ENCODE measurements at regions not wholly inside any gene's neighbourhood (a gene's known extent, or its start where the extent isn't known, plus 50 kb on each side); places are given as distances from the start of the nearest gene placed in this dataset.

DNA sequence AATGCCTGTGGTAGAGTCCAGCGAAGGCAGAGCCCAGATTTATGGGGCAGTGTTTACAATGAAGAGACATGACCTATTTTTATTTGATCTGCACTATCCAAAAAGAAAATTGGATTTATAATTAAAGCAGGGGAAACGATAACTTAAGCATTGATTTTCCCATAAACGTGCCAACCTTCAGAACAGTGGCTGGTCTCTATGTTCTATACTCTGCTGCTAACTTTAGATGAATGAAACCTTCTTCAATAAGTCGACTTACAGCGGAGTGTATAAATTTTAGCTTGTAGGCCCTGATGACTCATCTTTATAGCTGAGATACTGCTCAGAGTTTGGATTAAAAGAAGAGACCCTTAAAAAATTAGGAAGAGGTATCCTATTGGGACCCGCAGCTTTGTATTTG lies 452.6 kb downstream of the TLR4 start (continued):
- TF ChIP-seq, protein P1, sequence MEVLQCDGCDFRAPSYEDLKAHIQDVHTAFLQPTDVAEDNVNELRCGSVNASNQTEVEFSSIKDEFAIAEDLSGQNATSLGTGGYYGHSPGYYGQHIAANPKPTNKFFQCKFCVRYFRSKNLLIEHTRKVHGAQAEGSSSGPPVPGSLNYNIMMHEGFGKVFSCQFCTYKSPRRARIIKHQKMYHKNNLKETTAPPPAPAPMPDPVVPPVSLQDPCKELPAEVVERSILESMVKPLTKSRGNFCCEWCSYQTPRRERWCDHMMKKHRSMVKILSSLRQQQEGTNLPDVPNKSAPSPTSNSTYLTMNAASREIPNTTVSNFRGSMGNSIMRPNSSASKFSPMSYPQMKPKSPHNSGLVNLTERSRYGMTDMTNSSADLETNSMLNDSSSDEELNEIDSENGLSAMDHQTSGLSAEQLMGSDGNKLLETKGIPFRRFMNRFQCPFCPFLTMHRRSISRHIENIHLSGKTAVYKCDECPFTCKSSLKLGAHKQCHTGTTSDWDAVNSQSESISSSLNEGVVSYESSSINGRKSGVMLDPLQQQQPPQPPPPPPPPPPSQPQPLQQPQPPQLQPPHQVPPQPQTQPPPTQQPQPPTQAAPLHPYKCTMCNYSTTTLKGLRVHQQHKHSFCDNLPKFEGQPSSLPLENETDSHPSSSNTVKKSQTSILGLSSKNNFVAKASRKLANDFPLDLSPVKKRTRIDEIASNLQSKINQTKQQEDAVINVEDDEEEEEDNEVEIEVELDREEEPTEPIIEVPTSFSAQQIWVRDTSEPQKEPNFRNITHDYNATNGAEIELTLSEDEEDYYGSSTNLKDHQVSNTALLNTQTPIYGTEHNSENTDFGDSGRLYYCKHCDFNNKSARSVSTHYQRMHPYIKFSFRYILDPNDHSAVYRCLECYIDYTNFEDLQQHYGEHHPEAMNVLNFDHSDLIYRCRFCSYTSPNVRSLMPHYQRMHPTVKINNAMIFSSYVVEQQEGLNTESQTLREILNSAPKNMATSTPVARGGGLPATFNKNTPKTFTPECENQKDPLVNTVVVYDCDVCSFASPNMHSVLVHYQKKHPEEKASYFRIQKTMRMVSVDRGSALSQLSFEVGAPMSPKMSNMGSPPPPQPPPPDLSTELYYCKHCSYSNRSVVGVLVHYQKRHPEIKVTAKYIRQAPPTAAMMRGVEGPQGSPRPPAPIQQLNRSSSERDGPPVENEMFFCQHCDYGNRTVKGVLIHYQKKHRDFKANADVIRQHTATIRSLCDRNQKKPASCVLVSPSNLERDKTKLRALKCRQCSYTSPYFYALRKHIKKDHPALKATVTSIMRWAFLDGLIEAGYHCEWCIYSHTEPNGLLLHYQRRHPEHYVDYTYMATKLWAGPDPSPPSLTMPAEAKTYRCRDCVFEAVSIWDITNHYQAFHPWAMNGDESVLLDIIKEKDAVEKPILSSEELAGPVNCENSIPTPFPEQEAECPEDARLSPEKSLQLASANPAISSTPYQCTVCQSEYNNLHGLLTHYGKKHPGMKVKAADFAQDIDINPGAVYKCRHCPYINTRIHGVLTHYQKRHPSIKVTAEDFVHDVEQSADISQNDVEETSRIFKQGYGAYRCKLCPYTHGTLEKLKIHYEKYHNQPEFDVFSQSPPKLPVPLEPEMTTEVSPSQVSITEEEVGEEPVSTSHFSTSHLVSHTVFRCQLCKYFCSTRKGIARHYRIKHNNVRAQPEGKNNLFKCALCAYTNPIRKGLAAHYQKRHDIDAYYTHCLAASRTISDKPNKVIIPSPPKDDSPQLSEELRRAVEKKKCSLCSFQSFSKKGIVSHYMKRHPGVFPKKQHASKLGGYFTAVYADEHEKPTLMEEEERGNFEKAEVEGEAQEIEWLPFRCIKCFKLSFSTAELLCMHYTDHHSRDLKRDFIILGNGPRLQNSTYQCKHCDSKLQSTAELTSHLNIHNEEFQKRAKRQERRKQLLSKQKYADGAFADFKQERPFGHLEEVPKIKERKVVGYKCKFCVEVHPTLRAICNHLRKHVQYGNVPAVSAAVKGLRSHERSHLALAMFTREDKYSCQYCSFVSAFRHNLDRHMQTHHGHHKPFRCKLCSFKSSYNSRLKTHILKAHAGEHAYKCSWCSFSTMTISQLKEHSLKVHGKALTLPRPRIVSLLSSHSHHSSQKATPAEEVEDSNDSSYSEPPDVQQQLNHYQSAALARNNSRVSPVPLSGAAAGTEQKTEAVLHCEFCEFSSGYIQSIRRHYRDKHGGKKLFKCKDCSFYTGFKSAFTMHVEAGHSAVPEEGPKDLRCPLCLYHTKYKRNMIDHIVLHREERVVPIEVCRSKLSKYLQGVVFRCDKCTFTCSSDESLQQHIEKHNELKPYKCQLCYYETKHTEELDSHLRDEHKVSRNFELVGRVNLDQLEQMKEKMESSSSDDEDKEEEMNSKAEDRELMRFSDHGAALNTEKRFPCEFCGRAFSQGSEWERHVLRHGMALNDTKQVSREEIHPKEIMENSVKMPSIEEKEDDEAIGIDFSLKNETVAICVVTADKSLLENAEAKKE (CRISPR knock-in tag; IDR thresholded peaks at IDR 0.05): no peak
- no peak for TF ChIP-seq STAT1 (IDR thresholded peaks at IDR 0.05; ENCODE audit: unreplicated experiment)

DNA sequence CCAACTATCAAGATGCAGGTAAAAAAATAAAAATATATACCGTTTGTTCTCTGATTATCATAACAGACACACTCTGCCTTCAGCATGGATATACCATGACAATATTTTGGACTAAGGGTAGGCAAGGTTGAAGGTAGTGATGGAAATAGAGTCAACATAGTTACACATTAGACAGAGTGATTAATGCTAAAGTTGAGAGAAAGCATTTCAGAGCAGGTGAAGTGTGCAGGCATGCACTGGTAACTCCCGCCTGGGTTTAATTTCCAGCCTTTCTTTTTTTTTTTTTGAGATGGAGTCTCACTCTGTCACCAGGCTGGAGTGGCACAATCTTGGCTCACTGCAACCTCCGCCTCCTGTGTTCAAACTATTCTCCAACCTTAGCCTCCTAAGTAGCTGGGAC lies 458.5 kb downstream of the TLR4 start:
- Mint-ChIP-seq H3K27me3 (ENCODE audit: insufficient read depth, low read depth, poor library complexity) (peaks cover 2% of the 10 kb centered on the region), H3K27ac (no peak overlapping the region), H3K36me3 (ENCODE audit: low read depth) (no peaks in the 10 kb centered on the region), H3K4me3 (no peak overlapping the region), H3K4me1 (no peaks in the 10 kb centered on the region), H3K9me3 (peaks cover 50% of the 10 kb centered on the region)
- TF ChIP-seq JUNB (IDR thresholded peaks at IDR 0.05; ENCODE audit: unreplicated experiment) (no peak), STAT1 (IDR thresholded peaks at IDR 0.05; ENCODE audit: unreplicated experiment) (no peak), EZH2phosphoT487 (IDR thresholded peaks at IDR 0.05; ENCODE audit: unreplicated experiment) (no peak), CTCF (conservative IDR thresholded peaks at IDR 0.05; ENCODE audit: low read depth in 2 of 2) (no peak), POLR2AphosphoS5 (IDR thresholded peaks at IDR 0.05; ENCODE audit: low read depth) (no peak), REST (IDR thresholded peaks at IDR 0.05; ENCODE audit: unreplicated experiment) (no peak)
- Histone ChIP-seq H3K27me3 (ENCODE audit: insufficient read depth) (no peaks in the 10 kb centered on the region), H3K4me1 (ENCODE audit: insufficient read depth) (no peaks in the 10 kb centered on the region), H3K4me3 (no peak overlapping the region), H3K79me2 (replicated peaks; ENCODE audit: insufficient read depth) (no peaks in the 10 kb centered on the region), H3K9me2 (ENCODE audit: insufficient read depth) (no peaks in the 10 kb centered on the region), H4K20me1 (replicated peaks; ENCODE audit: insufficient read depth) (no peaks in the 10 kb centered on the region), H3K27ac (ENCODE audit: low read depth) (no peak overlapping the region), H3F3A (replicated peaks; ENCODE audit: low read depth) (no peaks in the 10 kb centered on the region), H3K36me3 (ENCODE audit: insufficient read depth) (no peaks in the 10 kb centered on the region), H3K4me2 (no peak overlapping the region), H2AFZ (no peak overlapping the region)
- DNase-seq (ENCODE audit: low spot score): no peak
- ATAC-seq: no peak

Data from GM23338 (cell line).